NCI-H2196 treated with DMSO at 0.1 percent for 48 hours (cell line): ENCODE measurements at regions not wholly inside any gene's neighbourhood (a gene's known extent, or its start where the extent isn't known, plus 50 kb on each side); places are given as distances from the start of the nearest gene placed in this dataset.

Source experiments
- DNase-seq: peaks from one replicate; lab custom pipeline; 2025; ENCODE audit not compliant: unreplicated experiment; lab: John Stamatoyannopoulos, UW

DNA sequence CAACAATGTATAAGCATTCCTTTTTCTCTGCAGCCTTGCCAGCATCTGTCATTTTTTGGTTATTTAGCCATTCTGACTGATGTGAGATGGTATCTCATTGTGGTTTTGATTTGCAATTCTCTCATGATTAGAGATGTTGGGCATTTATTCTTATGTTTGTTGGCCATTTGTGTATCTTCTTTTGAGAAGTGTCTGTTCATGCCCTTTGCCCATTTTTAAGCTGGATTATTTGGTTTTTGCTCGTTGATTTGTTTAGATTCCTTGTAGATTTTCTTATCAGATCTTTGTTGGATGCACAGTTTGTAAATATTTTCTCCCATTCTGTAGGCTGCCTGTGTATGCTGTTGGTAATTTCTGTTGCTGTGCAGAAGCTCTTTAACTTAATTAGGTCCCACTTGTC is 259.6 kb upstream of the SESN3 start:
- no peak for DNase-seq

DNA sequence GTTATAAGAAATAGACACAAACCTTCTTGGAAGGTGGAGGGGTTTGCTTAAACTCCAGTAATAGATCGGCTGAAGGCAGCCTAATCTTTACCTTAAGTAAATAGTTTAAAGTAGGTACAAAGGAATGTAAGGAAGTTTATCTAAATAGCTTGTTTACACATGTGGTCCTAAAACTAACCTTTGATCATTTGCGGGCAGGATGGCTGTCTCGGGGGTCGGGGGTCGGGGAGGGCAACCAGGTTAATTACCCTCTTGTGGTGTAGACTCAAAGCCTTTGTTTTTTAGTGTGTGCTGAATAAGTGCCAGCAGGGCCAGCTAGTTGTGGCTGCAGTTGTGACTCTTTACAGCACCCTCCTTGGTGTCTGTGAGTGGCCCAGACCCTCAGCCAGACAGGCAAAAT is 256.9 kb upstream of the SESN3 start:
- no peak for DNase-seq

- DNase-seq = no peak
These were observed 256.4 kb upstream of the SESN3 start for GRCh38 chr11:95487391-95487790.

DNA sequence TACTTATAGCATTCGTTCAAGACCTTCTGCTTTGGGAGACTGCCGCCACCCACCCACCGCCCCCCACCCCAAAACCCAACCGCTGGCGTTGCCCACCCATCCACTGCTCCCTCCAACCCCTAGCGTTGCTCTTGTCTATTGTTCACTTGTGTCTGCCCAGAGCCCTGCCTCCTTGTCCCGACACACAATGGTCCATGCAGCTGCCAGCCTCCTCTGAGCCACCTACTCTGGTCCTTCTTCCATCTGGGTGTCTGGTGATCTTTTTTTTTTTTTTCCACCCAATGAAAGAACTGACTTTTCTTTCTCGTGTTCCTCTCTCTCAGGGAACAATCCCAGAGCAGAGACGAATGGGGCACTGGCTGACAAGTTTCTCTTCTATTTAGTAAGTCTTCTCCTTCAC is 256.0 kb upstream of the SESN3 start:
- DNase-seq = no peak

DNA sequence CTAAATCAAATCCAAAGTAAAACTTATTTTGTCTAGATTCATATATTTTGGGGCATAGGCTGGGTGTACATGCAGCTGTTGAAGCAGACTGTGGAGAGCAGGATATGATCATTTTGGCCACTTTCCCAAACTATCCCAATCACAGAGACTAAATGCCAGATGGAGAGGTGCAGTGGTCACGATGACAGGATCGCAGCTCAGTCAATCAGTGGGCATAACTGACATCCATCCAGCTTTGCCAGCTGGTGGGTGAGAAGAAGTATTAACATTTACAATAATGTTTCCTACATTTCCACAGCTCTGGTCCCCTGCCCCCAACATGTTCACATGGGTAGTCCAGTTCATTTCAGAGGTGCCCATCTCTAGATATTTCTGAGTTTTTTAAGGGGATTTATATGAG is 255.5 kb upstream of the SESN3 start:
- DNase-seq = no peak

- DNase-seq = no peak
These were observed 254.3 kb upstream of the SESN3 start for GRCh38 chr11:95485115-95485900.

DNA sequence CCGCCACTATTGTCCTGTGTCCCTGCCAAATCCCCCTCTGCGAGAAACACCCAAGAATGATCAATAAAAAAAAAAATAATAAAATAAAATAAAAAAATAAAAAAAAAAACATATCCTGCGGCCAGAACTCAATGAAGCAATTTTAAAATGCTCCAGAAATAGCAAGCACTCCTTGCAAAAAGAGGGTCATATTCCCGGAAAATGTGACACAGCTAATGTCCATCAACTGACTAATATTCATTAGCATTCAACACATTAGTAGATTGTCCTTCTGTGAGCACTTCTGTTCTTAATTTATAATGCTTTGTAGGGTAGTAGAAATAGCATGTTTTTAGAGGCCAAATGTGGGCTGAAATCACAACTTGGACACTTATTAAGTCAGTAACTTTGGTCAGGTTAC is 252.3 kb upstream of the SESN3 start:
- no peak for DNase-seq

GRCh38 chr11:95478003-95478402 is 247.0 kb upstream of the SESN3 start:
- DNase-seq = no peak

GRCh38 chr11:95469258-95469657 is 238.3 kb upstream of the SESN3 start:
- no peak for DNase-seq

GRCh38 chr11:95466416-95466815 is 235.4 kb upstream of the SESN3 start:
- no peak for DNase-seq

GRCh38 chr11:95465887-95466286 is 234.9 kb upstream of the SESN3 start:
- DNase-seq = no peak

DNA sequence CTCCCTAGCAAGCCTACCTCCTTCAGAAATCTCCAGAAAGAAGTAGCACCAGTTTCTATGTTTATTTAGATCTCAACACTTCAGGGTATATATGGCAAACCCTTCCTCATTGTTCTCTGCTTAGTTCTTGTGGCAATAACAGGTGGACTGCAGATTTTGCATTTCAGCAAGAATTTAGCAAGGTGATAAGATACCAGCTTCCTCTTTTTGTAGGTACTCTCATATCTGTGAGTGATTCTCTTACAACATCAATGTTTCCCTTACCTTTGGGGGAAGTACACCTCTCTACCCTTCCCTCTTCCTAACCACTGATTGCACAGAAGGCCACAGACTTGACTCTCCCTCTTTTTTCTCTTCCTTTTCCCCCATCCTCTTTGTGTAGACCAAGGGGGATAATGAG is 230.9 kb upstream of the SESN3 start:
- DNase-seq = no peak

- no peak for DNase-seq
These were observed 230.3 kb upstream of the SESN3 start for GRCh38 chr11:95461348-95461747.

- no peak for DNase-seq
These were observed 228.5 kb upstream of the SESN3 start for GRCh38 chr11:95459291-95460042.

- no peak for DNase-seq
These were observed 225.9 kb upstream of the SESN3 start for GRCh38 chr11:95456714-95457491.

- no peak for DNase-seq
These were observed 224.4 kb upstream of the SESN3 start for GRCh38 chr11:95455228-95455970.

DNA sequence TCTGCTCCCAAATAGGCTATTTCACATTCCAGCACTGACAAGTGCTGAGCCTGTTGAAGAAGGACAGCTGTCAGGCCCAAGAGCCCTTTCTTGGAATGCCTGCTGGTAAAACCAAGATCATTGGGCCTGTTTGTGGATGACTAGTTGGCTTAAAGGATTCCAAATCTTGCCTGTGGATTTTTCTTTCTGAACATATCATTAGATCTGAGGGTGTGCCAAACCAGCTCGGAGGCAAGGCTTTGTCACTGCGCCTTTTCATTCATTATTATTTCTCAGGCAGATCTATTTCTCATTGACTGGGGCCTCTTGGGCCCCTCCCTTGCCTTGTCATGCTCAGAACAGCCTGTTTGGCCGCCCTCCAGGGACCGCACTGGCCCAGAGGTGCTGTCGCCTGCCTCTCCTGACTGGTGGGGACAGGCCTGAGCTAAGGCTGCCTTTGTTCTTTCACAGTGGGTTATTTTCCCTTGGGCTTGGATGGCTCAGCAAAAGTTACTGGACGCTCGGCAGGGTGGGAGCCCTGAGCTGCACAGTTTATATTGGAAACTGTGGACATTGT is 222.7 kb upstream of the SESN3 start:
- DNase-seq = no peak

DNA sequence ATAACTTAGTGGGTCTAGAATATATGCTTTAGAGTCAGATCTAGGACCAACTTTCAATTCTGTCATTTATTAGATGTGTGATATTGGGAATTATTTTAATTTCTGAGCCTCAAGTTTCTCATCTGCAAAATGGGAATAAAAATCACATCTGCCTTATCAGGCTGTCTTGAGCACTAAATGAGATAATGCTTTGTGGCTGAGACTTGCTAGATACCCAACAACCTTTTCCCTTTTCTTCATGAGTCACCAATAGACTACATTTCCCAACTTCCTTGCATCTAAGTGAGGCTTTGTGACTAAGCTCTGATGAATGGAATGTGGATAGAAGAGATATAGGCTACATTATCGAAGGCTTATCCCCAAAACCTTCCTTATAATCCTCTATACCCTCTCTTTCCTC is 220.7 kb upstream of the SESN3 start:
- no peak for DNase-seq

GRCh38 chr11:95451261-95451660 is 220.3 kb upstream of the SESN3 start:
- DNase-seq = no peak

DNA sequence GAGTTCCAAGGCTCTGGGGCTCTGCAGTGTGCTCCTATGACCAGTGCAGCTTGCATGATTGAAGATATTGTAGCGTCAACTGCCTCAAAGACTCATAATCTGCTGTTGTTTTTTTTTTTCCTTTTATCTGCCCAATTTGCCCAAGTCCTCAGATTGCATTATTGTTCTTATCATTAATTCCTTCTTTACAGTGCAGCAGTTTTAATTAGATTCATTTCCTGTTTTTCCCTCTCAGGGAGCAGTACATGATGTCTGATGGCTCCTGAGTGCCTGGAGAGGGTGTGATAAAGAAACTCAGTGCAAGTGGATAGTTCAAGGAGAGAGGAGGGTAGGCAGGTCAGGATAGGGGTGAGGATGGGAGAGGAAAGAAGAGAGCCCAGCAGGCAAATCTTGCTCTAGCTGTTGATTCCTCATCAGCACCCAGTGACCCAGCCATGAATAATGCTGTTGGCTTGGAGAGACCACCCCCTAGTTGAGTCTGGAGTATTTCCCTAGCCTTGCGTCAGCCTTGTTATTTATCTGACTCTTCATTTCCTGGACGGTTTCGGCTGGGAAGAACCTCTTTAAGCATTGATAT is 219.6 kb upstream of the SESN3 start:
- DNase-seq = no peak
